ENCODE measurements at regions not wholly inside any gene's neighbourhood (a gene's known extent, or its start where the extent isn't known, plus 50 kb on each side); places are given as distances from the start of the nearest gene placed in this dataset.

- TF ChIP-seq CTCF (optimal IDR thresholded peaks at IDR 0.05 in 1 of 3, IDR thresholded peaks at IDR 0.05 in 1 of 3, conservative IDR thresholded peaks at IDR 0.05 in 1 of 3; ENCODE audit: extremely low read depth in 1 of 3, insufficient read depth in 2 of 3, low read length in 3 of 3) (no peak), EZH2 (IDR thresholded peaks at IDR 0.05; ENCODE audit: low read length) (no peak)
Measured at GRCh38 chr4:62928483-62928882, 1480.8 kb downstream of the TECRL start.

All from keratinocyte (primary cell).